IgD-negative memory B cell (primary cell): ENCODE measurements at regions not wholly inside any gene's neighbourhood (a gene's known extent, or its start where the extent isn't known, plus 50 kb on each side); places are given as distances from the start of the nearest gene placed in this dataset.

Source experiments
- H3K27ac Mint-ChIP-seq, 3 donors: one replicate each; pipeline ENCODE4 v1.8.0; 2020 to 2022; ENCODE audit warnings: mild to moderate bottlenecking in 3 of 3, mixed read lengths in 3 of 3, moderate library complexity in 1 of 3
- H3K27me3 Mint-ChIP-seq: one replicate; pipeline ENCODE4 v1.8.0; 2021; ENCODE audit warnings: mixed read lengths
- H3K36me3 Mint-ChIP-seq: one replicate; pipeline ENCODE4 v1.8.0; 2020; ENCODE audit warnings: mild to moderate bottlenecking, mixed read lengths
- H3K4me1 Mint-ChIP-seq, 3 donors: one replicate each; pipeline ENCODE4 v1.8.0; 2020 to 2022; ENCODE audit warnings: mixed read lengths in 3 of 3, mild to moderate bottlenecking in 1 of 3
- H3K4me3 Mint-ChIP-seq, 4 donors: one replicate each; pipeline ENCODE4 v1.8.0; 2020 to 2022; ENCODE audit warnings: mild to moderate bottlenecking in 4 of 4, mixed read lengths in 4 of 4, moderate library complexity in 3 of 4
- H3K9me3 Mint-ChIP-seq, 3 donors: one replicate each; pipeline ENCODE4 v1.8.0; 2020 to 2021; ENCODE audit warnings: mixed read lengths in 3 of 3, mild to moderate bottlenecking in 1 of 3

GRCh38 chrX:69073721-69074120, 91.5 kb downstream of the PJA1 start:
- Mint-ChIP-seq H3K27me3 (peaks cover 2% of the 10 kb centered on the region), H3K4me3 (no peak overlapping the region), H3K9me3 (no peaks in the 10 kb centered on the region), H3K27ac (no peak overlapping the region), H3K4me1 (no peaks in the 10 kb centered on the region), H3K36me3 (no peaks in the 10 kb centered on the region)

- Mint-ChIP-seq H3K4me1 (no peaks in the 10 kb centered on the region), H3K36me3 (no peaks in the 10 kb centered on the region), H3K27me3 (no peaks in the 10 kb centered on the region), H3K4me3 (no peak overlapping the region), H3K27ac (no peak overlapping the region), H3K9me3 (no peaks in the 10 kb centered on the region)
Observed at GRCh38 chrX:69073241-69073640, 92.0 kb downstream of the PJA1 start.

- Mint-ChIP-seq H3K4me1 (no peaks in the 10 kb centered on the region), H3K9me3 (no peaks in the 10 kb centered on the region), H3K27me3 (no peaks in the 10 kb centered on the region), H3K27ac (no peak overlapping the region), H3K4me3 (no peak overlapping the region), H3K36me3 (no peaks in the 10 kb centered on the region)
Observed at GRCh38 chrX:69072486-69073006, 92.7 kb downstream of the PJA1 start.

- H3K27me3 Mint-ChIP-seq: peaks cover 1% of the 10 kb centered on the region
- no peaks in the 10 kb centered on the region for H3K4me1 Mint-ChIP-seq
- H3K27ac Mint-ChIP-seq: no peak overlapping the region
- no peak overlapping the region for H3K4me3 Mint-ChIP-seq
- no peaks in the 10 kb centered on the region for H3K9me3 Mint-ChIP-seq
- no peaks in the 10 kb centered on the region for H3K36me3 Mint-ChIP-seq
Observed at GRCh38 chrX:69070949-69071650, 94.2 kb downstream of the PJA1 start.

- no peaks in the 10 kb centered on the region for H3K4me1 Mint-ChIP-seq
- no peak overlapping the region for H3K4me3 Mint-ChIP-seq
- H3K9me3 Mint-ChIP-seq: no peaks in the 10 kb centered on the region
- no peaks in the 10 kb centered on the region for H3K36me3 Mint-ChIP-seq
- no peak overlapping the region for H3K27ac Mint-ChIP-seq
- H3K27me3 Mint-ChIP-seq: peaks cover 1% of the 10 kb centered on the region
Observed at GRCh38 chrX:69069876-69070275, 95.4 kb downstream of the PJA1 start.

GRCh38 chrX:69069086-69069445, 96.2 kb downstream of the PJA1 start:
- peaks cover 0 to 6% (median 2%) of the 10 kb centered on the region in 3 donors for H3K9me3 Mint-ChIP-seq
- H3K4me3 Mint-ChIP-seq: no peak overlapping the region
- peaks cover 1% of the 10 kb centered on the region for H3K27me3 Mint-ChIP-seq
- no peak overlapping the region for H3K27ac Mint-ChIP-seq
- H3K4me1 Mint-ChIP-seq: no peaks in the 10 kb centered on the region
- no peaks in the 10 kb centered on the region for H3K36me3 Mint-ChIP-seq

- Mint-ChIP-seq H3K36me3 (no peaks in the 10 kb centered on the region), H3K27ac (no peak overlapping the region), H3K9me3 (peaks cover 0 to 12% (median 2%) of the 10 kb centered on the region in 3 donors), H3K4me3 (no peak overlapping the region), H3K27me3 (peaks cover 3% of the 10 kb centered on the region), H3K4me1 (no peaks in the 10 kb centered on the region)
Observed at GRCh38 chrX:69068301-69069085, 96.8 kb downstream of the PJA1 start.

- H3K4me1 Mint-ChIP-seq: no peaks in the 10 kb centered on the region
- no peak overlapping the region for H3K4me3 Mint-ChIP-seq
- peaks cover 3% of the 10 kb centered on the region for H3K27me3 Mint-ChIP-seq
- no peaks in the 10 kb centered on the region for H3K36me3 Mint-ChIP-seq
- peaks cover 0 to 12% (median 2%) of the 10 kb centered on the region in 3 donors for H3K9me3 Mint-ChIP-seq
- H3K27ac Mint-ChIP-seq: no peak overlapping the region
Observed at GRCh38 chrX:69067841-69068240, 97.4 kb downstream of the PJA1 start.

- Mint-ChIP-seq H3K4me3 (peak overlapping the region in 1 of 4 donors; percentile 26), H3K27me3 (peaks cover 3% of the 10 kb centered on the region)
Observed at GRCh38 chrX:69066966-69067525, 98.2 kb downstream of the PJA1 start.

GRCh38 chrX:69066021-69066757, 99.1 kb downstream of the PJA1 start:
- Mint-ChIP-seq H3K36me3 (no peaks in the 10 kb centered on the region), H3K4me1 (no peaks in the 10 kb centered on the region), H3K9me3 (peaks cover 0 to 12% (median 2%) of the 10 kb centered on the region in 3 donors), H3K27me3 (peaks cover 5% of the 10 kb centered on the region), H3K4me3 (no peak overlapping the region), H3K27ac (no peak overlapping the region)

More at GRCh38 chrX:69066966-69067525, 98.2 kb downstream of the PJA1 start:
- Mint-ChIP-seq H3K36me3 (no peaks in the 10 kb centered on the region), H3K9me3 (peaks cover 0 to 12% (median 2%) of the 10 kb centered on the region in 3 donors), H3K4me1 (no peaks in the 10 kb centered on the region), H3K27ac (no peak overlapping the region)

GRCh38 chrX:69065451-69065850, 99.8 kb downstream of the PJA1 start:
- Mint-ChIP-seq H3K27me3 (peaks cover 5% of the 10 kb centered on the region), H3K4me3 (no peak overlapping the region), H3K27ac (no peak overlapping the region), H3K4me1 (no peaks in the 10 kb centered on the region), H3K36me3 (no peaks in the 10 kb centered on the region), H3K9me3 (peaks cover 0 to 12% (median 2%) of the 10 kb centered on the region in 3 donors)

- Mint-ChIP-seq H3K27ac (no peak overlapping the region), H3K27me3 (peaks cover 5% of the 10 kb centered on the region), H3K4me1 (no peaks in the 10 kb centered on the region), H3K9me3 (peaks cover 0 to 12% (median 2%) of the 10 kb centered on the region in 3 donors), H3K4me3 (peak overlapping the region in 1 of 4 donors; percentile 17), H3K36me3 (no peaks in the 10 kb centered on the region)
Observed at GRCh38 chrX:69063486-69063885, 101.8 kb downstream of the PJA1 start.

GRCh38 chrX:69062493-69062892, 102.8 kb downstream of the PJA1 start:
- Mint-ChIP-seq H3K27ac (no peak overlapping the region), H3K9me3 (peaks cover 0 to 12% (median 2%) of the 10 kb centered on the region in 3 donors), H3K4me1 (no peaks in the 10 kb centered on the region), H3K4me3 (no peak overlapping the region), H3K36me3 (no peaks in the 10 kb centered on the region), H3K27me3 (peaks cover 5% of the 10 kb centered on the region)

- Mint-ChIP-seq H3K9me3 (peaks cover 0 to 12% (median 2%) of the 10 kb centered on the region in 3 donors), H3K36me3 (no peaks in the 10 kb centered on the region), H3K4me1 (no peaks in the 10 kb centered on the region), H3K27me3 (peaks cover 4% of the 10 kb centered on the region), H3K27ac (no peak overlapping the region), H3K4me3 (no peak overlapping the region)
Observed at GRCh38 chrX:69060631-69061408, 104.4 kb downstream of the PJA1 start.
